Sigmoid colon (tissue), 6 donors: ENCODE measurements at regions not wholly inside any gene's neighbourhood (a gene's known extent, or its start where the extent isn't known, plus 50 kb on each side); places are given as distances from the start of the nearest gene placed in this dataset.

Experiments
- DNase-seq: peaks from one replicate; pipeline ENCODE4 v3.0.0-alpha.2; 2019
- H3K27ac ChIP-seq, 4 donors: fragments of 200-600 bp; sonication (generic); one replicate each; pipeline ENCODE4 v1.5.1; 2016 to 2019; ENCODE audit warnings: mild to moderate bottlenecking in 1 of 4
- H3K27me3 ChIP-seq, 3 donors: fragments of 200-600 bp; sonication (generic); one replicate each; pipeline ENCODE4 v1.5.1; 2019; ENCODE audit warnings: mild to moderate bottlenecking in 1 of 3
- H3K36me3 ChIP-seq, 4 donors: fragments of 200-600 bp; sonication (generic); one replicate each; pipeline ENCODE4 v1.5.1; 2016 to 2019
- H3K4me1 ChIP-seq, 4 donors: fragments of 200-600 bp; sonication (generic); one replicate each; pipeline ENCODE4 v1.5.1; 2017 to 2019
- H3K4me3 ChIP-seq, 4 donors: fragments of 200-600 bp; sonication (generic); one replicate each; pipeline ENCODE4 v1.5.1; 2017 to 2019; ENCODE audit warnings: mild to moderate bottlenecking in 2 of 4, moderate library complexity in 1 of 4
- H3K9me3 ChIP-seq, 4 donors: fragments of 200-600 bp in 3 of 4; sonication (generic) in 3 of 4; one replicate each; pipeline versions ENCODE4 v1.5.1 to v1.6.1; 2013 to 2019
- CTCF ChIP-seq, 4 experiments: fragments of 450-650 bp in 3 of 4; fragments of 200-600 bp in 1 of 4; IDR thresholded peaks; one replicate each; pipeline ENCODE4 v1.5.1; 2016 to 2019; ENCODE audit warnings: antibody characterized with exemption in 4 of 4, mild to moderate bottlenecking in 3 of 4, moderate library complexity in 2 of 4
- EP300 ChIP-seq, 4 donors: sonication (generic); formaldehyde crosslinking; IDR thresholded peaks; one replicate each; pipeline ENCODE4 v1.6.1; 2017; ENCODE audit warnings: antibody characterized with exemption in 4 of 4
- POLR2A ChIP-seq, 2 donors: fragments of 450-650 bp; IDR thresholded peaks; one replicate each; pipeline ENCODE4 v1.6.1; 2016; ENCODE audit warnings: antibody characterized with exemption in 2 of 2, mild to moderate bottlenecking in 2 of 2, moderate library complexity in 2 of 2
- POLR2AphosphoS5 ChIP-seq, 4 donors: sonication (generic); formaldehyde crosslinking; IDR thresholded peaks; one replicate each; pipeline ENCODE4 v1.6.1; 2017; ENCODE audit warnings: antibody characterized with exemption in 4 of 4
- WGBS, 2 donors: extraction: QIAGEN DNeasy Blood & Tissue Kit; methylation state at CpG; one replicate each; pipeline ENCODE4 v1.1.7; 2013; 5-methylcytosine and 5-hydroxymethylcytosine counted together
- intact Hi-C: fragments of 100-400 bp; cut with DNase I; formaldehyde crosslinking; loops from one replicate; pipeline ENCODE4 v1.15.1; 2023
- donor health status: healthy with polysubstance abuse.
- donor health status: healthy.

- H3K4me3 ChIP-seq: no peak overlapping the region
- 28 to 51% methylated on average over 2 of the region's 2 CpGs for WGBS, 2 donors
- peaks cover 0 to 14% (median 7%) of the 10 kb centered on the region in 4 donors for H3K4me1 ChIP-seq
- TF ChIP-seq CTCF (IDR thresholded peaks at IDR 0.05): no peak
- TF ChIP-seq POLR2AphosphoS5 (IDR thresholded peaks at IDR 0.05): no peak
- no peak for TF ChIP-seq EP300 (IDR thresholded peaks at IDR 0.05)
- no peak for TF ChIP-seq POLR2A (IDR thresholded peaks at IDR 0.05)
- no peak overlapping the region for H3K27ac ChIP-seq
- intact Hi-C loops: no loop called here
- no peaks in the 10 kb centered on the region for H3K27me3 ChIP-seq
- no peaks in the 10 kb centered on the region for H3K9me3 ChIP-seq
- DNase-seq: no peak
- H3K36me3 ChIP-seq: no peaks in the 10 kb centered on the region
These were observed 109.2 kb upstream of the TPM1 start for GRCh38 chr15:62933386-62933785.

GRCh38 chr15:62934236-62934971, 108.1 kb upstream of the TPM1 start:
- Histone ChIP-seq H3K27me3 (no peaks in the 10 kb centered on the region), H3K4me1 (peaks cover 0 to 8% (median 4%) of the 10 kb centered on the region in 4 donors), H3K27ac (no peak overlapping the region), H3K4me3 (no peak overlapping the region), H3K36me3 (no peaks in the 10 kb centered on the region), H3K9me3 (no peaks in the 10 kb centered on the region)
- no peak for DNase-seq
- 83 to 86% methylated on average over 14 of the region's 14 CpGs for WGBS, 2 donors
- TF ChIP-seq POLR2A (IDR thresholded peaks at IDR 0.05) (no peak), CTCF (IDR thresholded peaks at IDR 0.05) (no peak), EP300 (IDR thresholded peaks at IDR 0.05) (no peak), POLR2AphosphoS5 (IDR thresholded peaks at IDR 0.05) (no peak)
- intact Hi-C loops: no loop called here

GRCh38 chr15:62935300-62936081, 107.1 kb upstream of the TPM1 start:
- no peaks in the 10 kb centered on the region for H3K27me3 ChIP-seq
- H3K4me3 ChIP-seq: no peak overlapping the region
- no peaks in the 10 kb centered on the region for H3K9me3 ChIP-seq
- H3K36me3 ChIP-seq: no peaks in the 10 kb centered on the region
- H3K27ac ChIP-seq: no peak overlapping the region
- peaks cover 2 to 19% (median 14%) of the 10 kb centered on the region in 4 donors for H3K4me1 ChIP-seq
- intact Hi-C loops: no loop called here
- 69% methylated on average over 12 of the region's 12 CpGs for WGBS, 2 donors
- DNase-seq: no peak
- TF ChIP-seq CTCF (IDR thresholded peaks at IDR 0.05) (no peak), POLR2A (IDR thresholded peaks at IDR 0.05) (no peak), EP300 (IDR thresholded peaks at IDR 0.05) (no peak), POLR2AphosphoS5 (IDR thresholded peaks at IDR 0.05) (no peak)

GRCh38 chr15:62938825-62939224, 103.7 kb upstream of the TPM1 start:
- Histone ChIP-seq H3K36me3 (no peaks in the 10 kb centered on the region), H3K27me3 (no peaks in the 10 kb centered on the region), H3K4me1 (peaks cover 2 to 38% (median 32%) of the 10 kb centered on the region in 4 donors), H3K4me3 (no peak overlapping the region), H3K9me3 (no peaks in the 10 kb centered on the region), H3K27ac (no peak overlapping the region)
- TF ChIP-seq CTCF (IDR thresholded peaks at IDR 0.05) (no peak), POLR2A (IDR thresholded peaks at IDR 0.05) (no peak), POLR2AphosphoS5 (IDR thresholded peaks at IDR 0.05) (no peak)
- intact Hi-C loops: no loop called here
- DNase-seq: no peak
- WGBS, 2 donors: 89 to 94% methylated on average over 3 of the region's 3 CpGs
